ENCODE measurements at regions not wholly inside any gene's neighbourhood (a gene's known extent, or its start where the extent isn't known, plus 50 kb on each side); places are given as distances from the start of the nearest gene placed in this dataset.

- no peak overlapping the region for H3K4me3 ChIP-seq
- no peaks in the 10 kb centered on the region for H3K4me1 ChIP-seq
- intact Hi-C loops (cut with DNase I), result no loop called here
- 56 to 77% (median 58%) methylated on average over 1 of the region's 1 CpG for WGBS, 3 donors
- ATAC-seq (no peak), DNase-seq (no peak)
- H3K27me3 ChIP-seq (ENCODE audit: insufficient read depth in 3 of 3, low read length in 2 of 3), result no peaks in the 10 kb centered on the region
- H3K9me3 ChIP-seq, result no peaks in the 10 kb centered on the region
- H3K36me3 ChIP-seq (ENCODE audit: insufficient read depth in 1 of 2, low read depth in 1 of 2), result no peaks in the 10 kb centered on the region
- H3K27ac ChIP-seq, result no peak overlapping the region
- TF ChIP-seq, protein P1, sequence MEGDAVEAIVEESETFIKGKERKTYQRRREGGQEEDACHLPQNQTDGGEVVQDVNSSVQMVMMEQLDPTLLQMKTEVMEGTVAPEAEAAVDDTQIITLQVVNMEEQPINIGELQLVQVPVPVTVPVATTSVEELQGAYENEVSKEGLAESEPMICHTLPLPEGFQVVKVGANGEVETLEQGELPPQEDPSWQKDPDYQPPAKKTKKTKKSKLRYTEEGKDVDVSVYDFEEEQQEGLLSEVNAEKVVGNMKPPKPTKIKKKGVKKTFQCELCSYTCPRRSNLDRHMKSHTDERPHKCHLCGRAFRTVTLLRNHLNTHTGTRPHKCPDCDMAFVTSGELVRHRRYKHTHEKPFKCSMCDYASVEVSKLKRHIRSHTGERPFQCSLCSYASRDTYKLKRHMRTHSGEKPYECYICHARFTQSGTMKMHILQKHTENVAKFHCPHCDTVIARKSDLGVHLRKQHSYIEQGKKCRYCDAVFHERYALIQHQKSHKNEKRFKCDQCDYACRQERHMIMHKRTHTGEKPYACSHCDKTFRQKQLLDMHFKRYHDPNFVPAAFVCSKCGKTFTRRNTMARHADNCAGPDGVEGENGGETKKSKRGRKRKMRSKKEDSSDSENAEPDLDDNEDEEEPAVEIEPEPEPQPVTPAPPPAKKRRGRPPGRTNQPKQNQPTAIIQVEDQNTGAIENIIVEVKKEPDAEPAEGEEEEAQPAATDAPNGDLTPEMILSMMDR (IDR thresholded peaks at IDR 0.05), result no peak
Measured at GRCh38 chr3:163563485-163563884, 1514.8 kb downstream of the SI start.

DNA sequence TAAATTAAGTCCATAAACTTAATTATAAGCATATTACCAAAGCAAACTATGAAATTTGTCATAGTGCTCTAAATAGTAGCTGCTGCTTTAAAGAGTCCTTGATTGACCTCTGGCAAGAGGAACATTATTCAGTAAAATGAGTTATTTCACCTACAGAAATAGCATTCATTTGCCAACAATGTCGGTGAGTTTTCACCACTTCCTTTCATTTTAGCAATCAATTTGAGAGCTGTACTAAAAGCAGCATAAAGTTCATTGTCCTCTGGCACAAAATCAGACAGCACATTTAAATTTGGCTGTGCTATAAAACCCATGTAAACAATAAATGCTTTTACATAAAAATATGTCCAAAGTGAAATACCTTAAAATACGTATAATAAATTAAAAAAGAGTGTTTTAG lies 1515.7 kb downstream of the SI start:
- Histone ChIP-seq H3K36me3 (ENCODE audit: insufficient read depth in 1 of 2, low read depth in 1 of 2) (no peaks in the 10 kb centered on the region), H3K4me1 (no peaks in the 10 kb centered on the region), H3K27me3 (ENCODE audit: insufficient read depth in 3 of 3, low read length in 2 of 3) (no peaks in the 10 kb centered on the region), H3K4me3 (no peak overlapping the region), H3K9me3 (no peaks in the 10 kb centered on the region), H3K27ac (no peak overlapping the region)
- intact Hi-C loops (cut with DNase I), result no loop called here
- 21 to 39% (median 33%) methylated on average over 2 of the region's 2 CpGs for WGBS, 3 donors
- TF ChIP-seq, protein P1 (IDR thresholded peaks at IDR 0.05), result no peak
- no peak for ATAC-seq
- DNase-seq, result no peak

GRCh38 chr3:163561151-163561550 lies 1517.1 kb downstream of the SI start:
- no peak for ATAC-seq
- Histone ChIP-seq H3K27ac (no peak overlapping the region), H3K4me3 (no peak overlapping the region), H3K4me1 (no peaks in the 10 kb centered on the region), H3K9me3 (no peaks in the 10 kb centered on the region), H3K27me3 (ENCODE audit: insufficient read depth in 3 of 3, low read length in 2 of 3) (no peaks in the 10 kb centered on the region), H3K36me3 (ENCODE audit: insufficient read depth in 1 of 2, low read depth in 1 of 2) (no peaks in the 10 kb centered on the region)
- intact Hi-C loops (cut with DNase I), result no loop called here
- TF ChIP-seq, protein P1 (IDR thresholded peaks at IDR 0.05), result no peak
- WGBS, 3 donors, result 68 to 76% (median 70%) methylated on average over 4 of the region's 4 CpGs
- DNase-seq, result no peak

GRCh38 chr3:163560459-163560858 lies 1517.8 kb downstream of the SI start:
- H3K9me3 ChIP-seq, result no peaks in the 10 kb centered on the region
- H3K36me3 ChIP-seq (ENCODE audit: insufficient read depth in 1 of 2, low read depth in 1 of 2), result no peaks in the 10 kb centered on the region
- TF ChIP-seq, protein P1 (IDR thresholded peaks at IDR 0.05), result no peak
- H3K4me3 ChIP-seq, result no peak overlapping the region
- no peak overlapping the region for H3K27ac ChIP-seq
- WGBS, 3 donors, result 58 to 80% (median 63%) methylated on average over 2 of the region's 2 CpGs
- ATAC-seq, result no peak
- no peaks in the 10 kb centered on the region for H3K27me3 ChIP-seq (ENCODE audit: insufficient read depth in 3 of 3, low read length in 2 of 3)
- H3K4me1 ChIP-seq, result no peaks in the 10 kb centered on the region
- intact Hi-C loops (cut with DNase I), result no loop called here
- DNase-seq, result no peak

- H3K4me3 ChIP-seq, result no peak overlapping the region
- WGBS, 3 donors, result 69 to 71% (median 70%) methylated on average over 4 of the region's 4 CpGs
- TF ChIP-seq, protein P1 (IDR thresholded peaks at IDR 0.05), result no peak
- DNase-seq (no peak), ATAC-seq (no peak)
- H3K4me1 ChIP-seq, result no peaks in the 10 kb centered on the region
- H3K27ac ChIP-seq, result no peak overlapping the region
- intact Hi-C loops (cut with DNase I), result no loop called here
- H3K9me3 ChIP-seq, result no peaks in the 10 kb centered on the region
- no peaks in the 10 kb centered on the region for H3K27me3 ChIP-seq (ENCODE audit: insufficient read depth in 3 of 3, low read length in 2 of 3)
- H3K36me3 ChIP-seq (ENCODE audit: insufficient read depth in 1 of 2, low read depth in 1 of 2), result no peaks in the 10 kb centered on the region
Measured at GRCh38 chr3:163556813-163557523, 1521.3 kb downstream of the SI start.

Data from psoas muscle (tissue), 7 donors.